Chondrocyte (in vitro differentiated cells): ENCODE measurements at regions not wholly inside any gene's neighbourhood (a gene's known extent, or its start where the extent isn't known, plus 50 kb on each side); places are given as distances from the start of the nearest gene placed in this dataset.

Experiments used
- DNase-seq: peaks from one replicate; pipeline ENCODE4 v3.0.0; 2021; ENCODE audit warnings: mixed read lengths, low spot score
- H3K27ac Mint-ChIP-seq: one replicate; pipeline ENCODE4 v1.8.0; 2021; ENCODE audit warnings: mild to moderate bottlenecking, moderate library complexity, mixed read lengths; ENCODE audit not compliant: unreplicated experiment
- H3K27me3 Mint-ChIP-seq: 2 replicates; pipeline ENCODE4 v1.8.0; 2021; ENCODE audit warnings: low read depth, mixed read lengths
- H3K36me3 Mint-ChIP-seq: 2 replicates; pipeline ENCODE4 v1.8.0; 2021; ENCODE audit warnings: low read depth, mixed read lengths
- H3K4me1 Mint-ChIP-seq: 2 replicates; pipeline ENCODE4 v1.8.0; 2021; ENCODE audit warnings: low read depth, mild to moderate bottlenecking, mixed read lengths
- H3K4me3 Mint-ChIP-seq: one replicate; pipeline ENCODE4 v1.8.0; 2021; ENCODE audit warnings: mild to moderate bottlenecking, moderate library complexity, mixed read lengths; ENCODE audit not compliant: unreplicated experiment
- H3K9me3 Mint-ChIP-seq: 2 replicates; pipeline ENCODE4 v1.8.0; 2021; ENCODE audit warnings: low read depth, mixed read lengths
- CTCF ChIP-seq: fragments of 200-600 bp; sonication (generic); IDR thresholded peaks from 2 replicates; pipeline ENCODE4 v1.5.0; 2021; ENCODE audit warnings: antibody characterized with exemption, mild to moderate bottlenecking, moderate library complexity

- Mint-ChIP-seq H3K27ac (no peak overlapping the region), H3K9me3 (no peaks in the 10 kb centered on the region), H3K36me3 (peaks cover 1% of the 10 kb centered on the region), H3K4me3 (no peak overlapping the region), H3K4me1 (peaks cover 20% of the 10 kb centered on the region), H3K27me3 (no peaks in the 10 kb centered on the region)
- DNase-seq = no peak
- no peak for TF ChIP-seq CTCF
Measured at GRCh38 chr9:121572581-121572980, 72.9 kb upstream of the GGTA1 start.

GRCh38 chr9:121573717-121574485, 74.3 kb upstream of the GGTA1 start:
- Mint-ChIP-seq H3K27me3 (no peaks in the 10 kb centered on the region), H3K4me1 (peaks cover 7% of the 10 kb centered on the region), H3K36me3 (peaks cover 1% of the 10 kb centered on the region), H3K4me3 (no peak overlapping the region), H3K27ac (no peak overlapping the region), H3K9me3 (no peaks in the 10 kb centered on the region)
- no peak for DNase-seq
- TF ChIP-seq CTCF = no peak

GRCh38 chr9:121574774-121575519, 75.3 kb upstream of the GGTA1 start:
- H3K36me3 Mint-ChIP-seq = peaks cover 1% of the 10 kb centered on the region

GRCh38 chr9:121576281-121577075, 75.0 kb upstream of the DAB2IP start:
- no peak overlapping the region for H3K4me3 Mint-ChIP-seq
- peak; percentile 17 for TF ChIP-seq CTCF
- H3K27ac Mint-ChIP-seq = peak overlapping the region; percentile 1
- peaks cover 1% of the 10 kb centered on the region for H3K36me3 Mint-ChIP-seq
- DNase-seq = no peak
- H3K27me3 Mint-ChIP-seq = peaks cover 2% of the 10 kb centered on the region
- H3K4me1 Mint-ChIP-seq = peaks cover 3% of the 10 kb centered on the region
- H3K9me3 Mint-ChIP-seq = no peaks in the 10 kb centered on the region

More at GRCh38 chr9:121574774-121575519, 75.3 kb upstream of the GGTA1 start:
- Mint-ChIP-seq H3K4me1 (peaks cover 3% of the 10 kb centered on the region), H3K4me3 (no peak overlapping the region), H3K27ac (no peak overlapping the region), H3K27me3 (no peaks in the 10 kb centered on the region), H3K9me3 (no peaks in the 10 kb centered on the region)
- DNase-seq = no peak
- TF ChIP-seq CTCF = no peak

GRCh38 chr9:121577166-121577565, 74.3 kb upstream of the DAB2IP start:
- no peak for TF ChIP-seq CTCF
- Mint-ChIP-seq H3K4me1 (peaks cover 3% of the 10 kb centered on the region), H3K27me3 (peaks cover 2% of the 10 kb centered on the region), H3K36me3 (no peaks in the 10 kb centered on the region), H3K27ac (no peak overlapping the region), H3K9me3 (no peaks in the 10 kb centered on the region), H3K4me3 (no peak overlapping the region)
- DNase-seq = no peak
